ENCODE measurements at regions not wholly inside any gene's neighbourhood (a gene's known extent, or its start where the extent isn't known, plus 50 kb on each side); places are given as distances from the start of the nearest gene placed in this dataset.

GRCh38 chr20:60695226-60696000 lies 556.6 kb upstream of the CDH4 start:
- Histone ChIP-seq H3K9me3 (no peaks in the 10 kb centered on the region; the same call in 1 of the 2 replicates), H3K4me3 (ENCODE audit: low read depth, low read length) (no peak overlapping the region), H3K27me3 (no peaks in the 10 kb centered on the region), H3K4me1 (no peaks in the 10 kb centered on the region), H3K36me3 (no peaks in the 10 kb centered on the region)
- no peak for TF ChIP-seq CTCF (IDR thresholded peaks at IDR 0.05; ENCODE audit: low read depth, low read length)
- DNase-seq: no peak

DNA sequence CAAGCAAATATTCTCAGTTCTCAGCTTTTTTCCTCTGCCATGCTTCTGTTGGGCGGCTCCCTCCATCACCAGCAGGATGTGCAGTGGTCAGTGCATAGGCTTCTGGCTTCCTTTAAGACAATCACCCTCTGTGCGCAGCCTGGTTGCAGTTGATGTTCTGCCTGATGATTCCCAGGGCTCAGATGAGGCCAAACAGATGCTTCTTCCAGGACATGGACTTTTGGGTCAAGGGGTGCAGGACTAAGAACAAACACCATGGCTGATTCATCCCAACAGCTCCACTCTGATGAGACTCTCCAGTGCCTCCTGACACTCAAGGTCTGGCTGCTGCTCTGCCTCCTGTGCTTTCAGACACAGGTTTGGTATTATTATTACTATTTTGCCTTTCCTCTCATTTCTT lies 554.8 kb upstream of the CDH4 start:
- TF ChIP-seq CTCF (IDR thresholded peaks at IDR 0.05; ENCODE audit: low read depth, low read length): no peak
- Histone ChIP-seq H3K9me3 (no peaks in the 10 kb centered on the region; the same call in 1 of the 2 replicates), H3K27me3 (no peaks in the 10 kb centered on the region), H3K36me3 (no peaks in the 10 kb centered on the region), H3K4me3 (ENCODE audit: low read depth, low read length) (no peak overlapping the region), H3K4me1 (no peaks in the 10 kb centered on the region)
- no peak for DNase-seq

- H3K27me3 ChIP-seq: no peaks in the 10 kb centered on the region
- H3K36me3 ChIP-seq: no peaks in the 10 kb centered on the region
- DNase-seq: no peak
- TF ChIP-seq CTCF (IDR thresholded peaks at IDR 0.05; ENCODE audit: low read depth, low read length): no peak
- H3K4me3 ChIP-seq (ENCODE audit: low read depth, low read length): no peak overlapping the region
- no peaks in the 10 kb centered on the region for H3K9me3 ChIP-seq
- no peaks in the 10 kb centered on the region for H3K4me1 ChIP-seq
Observed at GRCh38 chr20:60700728-60701127, 551.3 kb upstream of the CDH4 start.

DNA sequence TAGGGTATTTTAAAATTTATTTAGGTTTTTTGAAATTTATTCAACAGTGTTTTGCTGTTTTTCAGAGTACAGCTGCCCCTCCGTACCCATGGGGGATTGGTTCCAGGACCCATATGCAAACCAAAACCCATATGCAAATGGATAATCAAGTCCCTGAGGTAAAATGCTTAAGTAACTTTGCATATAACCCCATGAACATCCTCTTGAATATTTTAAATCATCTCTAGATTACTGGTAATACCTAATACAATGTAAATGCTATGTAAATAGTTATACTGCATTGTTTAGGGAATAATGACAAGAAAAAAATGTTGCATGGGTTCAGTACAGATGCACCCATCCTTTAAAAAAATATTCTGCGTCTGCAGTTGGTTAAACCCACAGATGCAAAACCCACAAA lies 547.9 kb upstream of the CDH4 start:
- Histone ChIP-seq H3K4me1 (no peaks in the 10 kb centered on the region), H3K9me3 (no peaks in the 10 kb centered on the region), H3K27me3 (no peaks in the 10 kb centered on the region), H3K36me3 (no peaks in the 10 kb centered on the region), H3K4me3 (ENCODE audit: low read depth, low read length) (no peak overlapping the region)
- TF ChIP-seq CTCF (IDR thresholded peaks at IDR 0.05; ENCODE audit: low read depth, low read length): no peak
- DNase-seq: no peak

- Histone ChIP-seq H3K36me3 (no peaks in the 10 kb centered on the region), H3K27me3 (no peaks in the 10 kb centered on the region), H3K4me1 (no peaks in the 10 kb centered on the region), H3K9me3 (no peaks in the 10 kb centered on the region), H3K4me3 (ENCODE audit: low read depth, low read length) (no peak overlapping the region)
- no peak for DNase-seq
- no peak for TF ChIP-seq CTCF (IDR thresholded peaks at IDR 0.05; ENCODE audit: low read depth, low read length)
Observed at GRCh38 chr20:60713396-60713795, 538.7 kb upstream of the CDH4 start.

DNA sequence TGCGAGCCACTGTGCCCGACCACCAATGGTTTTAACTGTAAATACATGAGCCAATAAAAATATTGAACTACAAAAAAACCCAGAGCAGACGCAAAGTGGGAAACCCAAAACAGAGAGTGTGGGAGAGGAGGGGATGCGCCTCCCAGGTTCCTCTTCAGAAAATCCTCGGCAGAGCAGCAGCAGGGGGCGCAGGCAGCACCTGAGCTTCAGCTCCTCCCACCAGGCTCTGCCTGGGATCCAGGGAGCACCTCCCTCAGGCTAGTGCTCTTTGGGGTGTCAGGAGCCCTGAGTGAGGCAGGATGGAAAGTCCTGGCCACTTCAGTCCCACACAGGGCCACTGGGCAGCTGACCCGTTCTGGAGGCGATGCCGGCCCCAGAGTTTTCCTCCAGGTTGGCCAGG lies 536.9 kb upstream of the CDH4 start:
- H3K36me3 ChIP-seq: no peaks in the 10 kb centered on the region
- no peak overlapping the region for H3K4me3 ChIP-seq (ENCODE audit: low read depth, low read length)
- H3K4me1 ChIP-seq: no peaks in the 10 kb centered on the region
- DNase-seq: no peak
- no peaks in the 10 kb centered on the region for H3K27me3 ChIP-seq
- H3K9me3 ChIP-seq: no peaks in the 10 kb centered on the region
- no peak for TF ChIP-seq CTCF (IDR thresholded peaks at IDR 0.05; ENCODE audit: low read depth, low read length)
